GM23338 (cell line): ENCODE measurements at regions not wholly inside any gene's neighbourhood (a gene's known extent, or its start where the extent isn't known, plus 50 kb on each side); places are given as distances from the start of the nearest gene placed in this dataset.

Experiments used
- ATAC-seq: fragments of 200-7000 bp; cut with Tn5 transposase; 3 replicates; pipeline ENCODE4 v1.9.1; 2020
- DNase-seq: peaks from one replicate; pipeline ENCODE4 v3.0.0-alpha.2; 2015; ENCODE audit warnings: low spot score
- H2AFZ ChIP-seq: fragments of 200-600 bp; sonication (generic); 2 replicates; pipeline ENCODE4 v1.8.0; 2016; ENCODE audit warnings: antibody characterized with exemption, mild to moderate bottlenecking, moderate library complexity
- H3F3A ChIP-seq: fragments of 200-600 bp; sonication (generic); replicated peaks from 2 replicates; pipeline ENCODE4 v1.8.0; 2017; ENCODE audit warnings: antibody characterized with exemption, mixed run types, low read depth
- H3K27ac ChIP-seq: fragments of 200-600 bp; sonication (generic); 2 replicates; pipeline ENCODE4 v1.6.1; 2016; ENCODE audit warnings: low read depth
- H3K27me3 ChIP-seq: fragments of 200-600 bp; sonication (generic); 2 replicates; pipeline ENCODE4 v1.8.0; 2016; ENCODE audit warnings: mild to moderate bottlenecking, mixed run types, moderate library complexity; ENCODE audit not compliant: insufficient read depth
- H3K36me3 ChIP-seq: fragments of 200-600 bp; sonication (generic); 2 replicates; pipeline ENCODE4 v1.8.0; 2016; ENCODE audit warnings: mild to moderate bottlenecking; ENCODE audit not compliant: insufficient read depth
- H3K4me1 ChIP-seq: fragments of 200-600 bp; sonication (generic); 2 replicates; pipeline ENCODE4 v1.8.0; 2016; ENCODE audit warnings: mild to moderate bottlenecking, moderate library complexity; ENCODE audit not compliant: insufficient read depth
- H3K4me2 ChIP-seq: fragments of 200-600 bp; sonication (generic); 2 replicates; pipeline ENCODE4 v1.7.1; 2017; ENCODE audit warnings: mixed run types
- H3K4me3 ChIP-seq: fragments of 200-600 bp; sonication (generic); 2 replicates; pipeline ENCODE4 v1.6.1; 2016; ENCODE audit warnings: mixed run types
- H3K79me2 ChIP-seq: fragments of 200-600 bp; sonication (generic); replicated peaks from 2 replicates; pipeline ENCODE4 v1.8.0; 2017; ENCODE audit warnings: mild to moderate bottlenecking; ENCODE audit not compliant: insufficient read depth
- H3K9me2 ChIP-seq: fragments of 200-600 bp; sonication (generic); 2 replicates; pipeline ENCODE4 v1.8.0; 2017; ENCODE audit not compliant: insufficient read depth
- H4K20me1 ChIP-seq: fragments of 200-600 bp; sonication (generic); replicated peaks from 2 replicates; pipeline ENCODE4 v1.8.0; 2017; ENCODE audit warnings: mild to moderate bottlenecking; ENCODE audit not compliant: insufficient read depth
- H3K27ac Mint-ChIP-seq: 2 replicates; pipeline ENCODE4 v1.8.0; 2020; ENCODE audit warnings: inconsistent platforms, mild to moderate bottlenecking, moderate library complexity, mixed read lengths
- H3K27me3 Mint-ChIP-seq: 3 replicates; pipeline ENCODE4 v1.8.0; 2022; ENCODE audit warnings: low read depth, mild to moderate bottlenecking, moderate library complexity, mixed read lengths, inconsistent platforms; ENCODE audit not compliant: insufficient read depth, poor library complexity
- H3K36me3 Mint-ChIP-seq: 3 replicates; pipeline ENCODE4 v1.8.0; 2021; ENCODE audit warnings: low read depth, mild to moderate bottlenecking, inconsistent platforms, moderate library complexity, mixed read lengths
- H3K4me1 Mint-ChIP-seq: 3 replicates; pipeline ENCODE4 v1.8.0; 2020; ENCODE audit warnings: mild to moderate bottlenecking, inconsistent platforms, mixed read lengths
- H3K4me3 Mint-ChIP-seq: 3 replicates; pipeline ENCODE4 v1.8.0; 2021; ENCODE audit warnings: moderate library complexity, mild to moderate bottlenecking, inconsistent platforms, mixed read lengths
- H3K9me3 Mint-ChIP-seq: 3 replicates; pipeline ENCODE4 v1.8.0; 2020; ENCODE audit warnings: moderate library complexity, mild to moderate bottlenecking, inconsistent platforms, mixed read lengths
- CREB1 ChIP-seq: fragments of 250-450 bp; sonication (Bioruptor Pico); IDR thresholded peaks from 2 replicates; pipeline ENCODE4 v1.5.0; 2020; ENCODE audit warnings: low read depth, mild to moderate bottlenecking, moderate library complexity
- CTCF ChIP-seq, 2 experiments: fragments of 200-600 bp in 1 of 2; sonication (generic) in 1 of 2; conservative IDR thresholded peaks; 2 replicates each; pipeline versions ENCODE4 v1.5.1 to v1.6.1; 2016 to 2017; ENCODE audit warnings: antibody characterized with exemption in 2 of 2, low read depth in 2 of 2, mild to moderate bottlenecking in 2 of 2, moderate library complexity in 1 of 2
- ETS1 ChIP-seq: IDR thresholded peaks from 2 replicates; pipeline ENCODE4 v1.6.1; 2016; ENCODE audit warnings: antibody characterized with exemption
- EZH2 ChIP-seq: fragments of 200-600 bp; sonication (generic); IDR thresholded peaks from one replicate; pipeline ENCODE4 v1.8.0; 2017; ENCODE audit warnings: antibody characterized with exemption, mild to moderate bottlenecking, low read depth; ENCODE audit not compliant: unreplicated experiment
- EZH2phosphoT487 ChIP-seq: fragments of 200-600 bp; sonication (generic); IDR thresholded peaks from one replicate; pipeline ENCODE4 v1.8.1; 2018; ENCODE audit warnings: antibody characterized with exemption; ENCODE audit not compliant: unreplicated experiment
- JUNB ChIP-seq: IDR thresholded peaks from one replicate; pipeline ENCODE4 v1.6.1; 2016; ENCODE audit warnings: antibody characterized with exemption; ENCODE audit not compliant: unreplicated experiment
- NANOG ChIP-seq: IDR thresholded peaks from 2 replicates; pipeline ENCODE4 v1.6.1; 2016; ENCODE audit warnings: antibody characterized with exemption, borderline replicate concordance
- POLR2AphosphoS5 ChIP-seq: IDR thresholded peaks from 2 replicates; pipeline ENCODE4 v1.6.1; 2016; ENCODE audit warnings: antibody characterized with exemption, low read depth
- REST ChIP-seq: IDR thresholded peaks from one replicate; pipeline ENCODE4 v1.6.1; 2018; ENCODE audit warnings: antibody characterized with exemption; ENCODE audit not compliant: unreplicated experiment
- STAT1 ChIP-seq: IDR thresholded peaks from one replicate; pipeline ENCODE4 v1.6.1; 2016; ENCODE audit warnings: antibody characterized with exemption; ENCODE audit not compliant: unreplicated experiment
- ZNF114 ChIP-seq: fragments of 250-450 bp; sonication (Bioruptor Pico); IDR thresholded peaks from 2 replicates; pipeline ENCODE4 v1.5.0; 2020; ENCODE audit warnings: mild to moderate bottlenecking, moderate library complexity
- ZNF331 ChIP-seq: fragments of 250-450 bp; sonication (Bioruptor Pico); IDR thresholded peaks from 2 replicates; pipeline ENCODE4 v1.5.0; 2020; ENCODE audit warnings: low read depth, mild to moderate bottlenecking, moderate library complexity
- ZNF462 ChIP-seq: fragments of 250-450 bp; sonication (Bioruptor Pico); IDR thresholded peaks from 2 replicates; pipeline ENCODE4 v1.5.0; 2020; ENCODE audit warnings: mild to moderate bottlenecking, moderate library complexity

- no peak overlapping the region for H3K4me3 Mint-ChIP-seq
- peaks cover 16% of the 10 kb centered on the region for H3K4me1 Mint-ChIP-seq
Observed at GRCh38 chr12:41966916-41967315, 177.8 kb downstream of the GXYLT1 start.

More at GRCh38 chr12:41966916-41967315, 177.8 kb downstream of the GXYLT1 start:
- no peak overlapping the region for H3K27ac Mint-ChIP-seq
- Histone ChIP-seq H3K4me2 (no peak overlapping the region), H3K27ac (no peak overlapping the region), H3K4me3 (no peak overlapping the region), H3F3A (no peaks in the 10 kb centered on the region; the same call in 1 of the 2 replicates), H4K20me1 (no peaks in the 10 kb centered on the region), H3K36me3 (no peaks in the 10 kb centered on the region), H3K79me2 (no peaks in the 10 kb centered on the region), H3K27me3 (no peaks in the 10 kb centered on the region), H2AFZ (no peak overlapping the region), H3K9me2 (0 out of 2 replicates have a peak, but pooled peaks cover 3% of the 10 kb centered on the region), H3K4me1 (peaks cover 16% of the 10 kb centered on the region)
- ATAC-seq (no peak), DNase-seq (no peak)
- no peaks in the 10 kb centered on the region; the same call in 2 of the 3 replicates for H3K9me3 Mint-ChIP-seq
- H3K36me3 Mint-ChIP-seq = no peaks in the 10 kb centered on the region
- no peaks in the 10 kb centered on the region for H3K27me3 Mint-ChIP-seq
- TF ChIP-seq POLR2AphosphoS5 = no peak
- TF ChIP-seq ZNF114 = no peak
- TF ChIP-seq JUNB = no peak
- TF ChIP-seq EZH2 = no peak
- no peak for TF ChIP-seq CREB1 (CRISPR knock-in tag)
- no peak for TF ChIP-seq ZNF331 (CRISPR knock-in tag)
- no peak for TF ChIP-seq NANOG
- TF ChIP-seq EZH2phosphoT487 = no peak
- no peak for TF ChIP-seq STAT1
- TF ChIP-seq ETS1 = no peak
- no peak for TF ChIP-seq ZNF462 (CRISPR knock-in tag)
- TF ChIP-seq REST = no peak
- no peak for TF ChIP-seq CTCF (conservative IDR thresholded peaks at IDR 0.05; ENCODE audit: low read depth in 2 of 2)
